ENCODE measurements at regions not wholly inside any gene's neighbourhood (a gene's known extent, or its start where the extent isn't known, plus 50 kb on each side); places are given as distances from the start of the nearest gene placed in this dataset.

DNA sequence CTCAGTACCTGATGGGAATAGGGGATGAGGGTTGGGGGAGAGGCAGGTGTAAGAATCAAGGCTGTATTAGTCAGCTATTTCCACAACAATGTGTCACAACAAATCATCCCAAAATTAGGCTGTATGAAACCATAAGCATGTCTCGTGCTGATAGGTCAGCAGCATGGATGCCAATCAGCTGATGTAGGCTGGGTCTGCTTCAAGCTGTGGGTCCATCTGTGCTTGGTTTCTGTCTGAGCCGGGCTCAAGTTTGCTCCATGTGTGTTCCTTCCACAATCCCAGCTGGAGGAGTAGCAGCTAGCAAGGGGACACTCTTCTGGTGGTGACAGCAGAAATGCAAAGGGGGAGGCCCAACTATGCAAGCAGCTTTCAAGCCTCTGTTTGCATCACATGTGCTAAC lies 97.9 kb upstream of the ZNF746 start:
- peaks cover 65 to 84% of the 10 kb centered on the region in 2 donors for H3K36me3 Mint-ChIP-seq

GRCh38 chr7:149595078-149595477 lies 97.5 kb upstream of the ZNF746 start:
- TF ChIP-seq, protein P1, sequence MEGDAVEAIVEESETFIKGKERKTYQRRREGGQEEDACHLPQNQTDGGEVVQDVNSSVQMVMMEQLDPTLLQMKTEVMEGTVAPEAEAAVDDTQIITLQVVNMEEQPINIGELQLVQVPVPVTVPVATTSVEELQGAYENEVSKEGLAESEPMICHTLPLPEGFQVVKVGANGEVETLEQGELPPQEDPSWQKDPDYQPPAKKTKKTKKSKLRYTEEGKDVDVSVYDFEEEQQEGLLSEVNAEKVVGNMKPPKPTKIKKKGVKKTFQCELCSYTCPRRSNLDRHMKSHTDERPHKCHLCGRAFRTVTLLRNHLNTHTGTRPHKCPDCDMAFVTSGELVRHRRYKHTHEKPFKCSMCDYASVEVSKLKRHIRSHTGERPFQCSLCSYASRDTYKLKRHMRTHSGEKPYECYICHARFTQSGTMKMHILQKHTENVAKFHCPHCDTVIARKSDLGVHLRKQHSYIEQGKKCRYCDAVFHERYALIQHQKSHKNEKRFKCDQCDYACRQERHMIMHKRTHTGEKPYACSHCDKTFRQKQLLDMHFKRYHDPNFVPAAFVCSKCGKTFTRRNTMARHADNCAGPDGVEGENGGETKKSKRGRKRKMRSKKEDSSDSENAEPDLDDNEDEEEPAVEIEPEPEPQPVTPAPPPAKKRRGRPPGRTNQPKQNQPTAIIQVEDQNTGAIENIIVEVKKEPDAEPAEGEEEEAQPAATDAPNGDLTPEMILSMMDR (IDR thresholded peaks at IDR 0.05): no peak
- H3K4me2 ChIP-seq (replicated peaks; ENCODE audit: extremely low read depth, low read length, poor library complexity, severe bottlenecking): no peak overlapping the region
- H3K9ac ChIP-seq (ENCODE audit: insufficient read depth, low read length, poor library complexity, severe bottlenecking): no peak overlapping the region
- Mint-ChIP-seq H3K27ac (peak overlapping the region in 1 of 7 donors; percentile 3), H3K36me3 (peaks cover 68 to 89% of the 10 kb centered on the region in 2 donors), H3K4me3 (no peak overlapping the region), H3K4me1 (peaks cover 7% of the 10 kb centered on the region), H3K27me3 (ENCODE audit: low read depth in 3 of 3) (peaks cover 1 to 2% (median 2%) of the 10 kb centered on the region in 3 donors), H3K9me3 (peaks cover 0 to 4% (median 0%) of the 10 kb centered on the region in 7 donors)
- H2AFZ ChIP-seq (ENCODE audit: insufficient read depth, low read depth, low read length, poor library complexity, severe bottlenecking): no peak overlapping the region
- no peak for DNase-seq
- H3K9me3 ChIP-seq (replicated peaks in 1 of 2; ENCODE audit: control insufficient read depth in 1 of 2, insufficient read depth in 1 of 2, low read length in 2 of 2): no peaks in the 10 kb centered on the region
- H4K20me1 ChIP-seq (ENCODE audit: insufficient read depth, low read length): no peaks in the 10 kb centered on the region
- no peaks in the 10 kb centered on the region for H3K4me1 ChIP-seq (ENCODE audit: control insufficient read depth in 1 of 2, insufficient read depth in 2 of 2, low read length in 2 of 2)
- H3K4me3 ChIP-seq (replicated peaks in 1 of 3; ENCODE audit: low read depth in 2 of 3, low read length in 3 of 3): no peak overlapping the region
- H3K36me3 ChIP-seq (replicated peaks in 1 of 2; ENCODE audit: control insufficient read depth in 1 of 2, insufficient read depth in 2 of 2, low read length in 2 of 2): peaks cover 33 to 88% of the 10 kb centered on the region in 2 donors
- 100% methylated on average over 3 of the region's 4 CpGs for WGBS (ENCODE audit: insufficient coverage)
- no peaks in the 10 kb centered on the region for H3K79me2 ChIP-seq (ENCODE audit: insufficient read depth, low read length)
- no peak overlapping the region for H3K27ac ChIP-seq (ENCODE audit: low read depth in 1 of 2, low read length in 2 of 2)
- intact Hi-C loops (cut with micrococcal nuclease): no loop called here
- H3K27me3 ChIP-seq (ENCODE audit: control insufficient read depth in 2 of 2, insufficient read depth in 2 of 2, low read length in 2 of 2): no peaks in the 10 kb centered on the region

More for the DNA sequence above, 97.9 kb upstream of the ZNF746 start:
- peaks cover 33 to 83% of the 10 kb centered on the region in 2 donors for H3K36me3 ChIP-seq (replicated peaks in 1 of 2; ENCODE audit: control insufficient read depth in 1 of 2, insufficient read depth in 2 of 2, low read length in 2 of 2)
- no peaks in the 10 kb centered on the region for H3K9me3 ChIP-seq (replicated peaks in 1 of 2; ENCODE audit: control insufficient read depth in 1 of 2, insufficient read depth in 1 of 2, low read length in 2 of 2)
- WGBS (ENCODE audit: insufficient coverage): 90% methylated on average over 1 of the region's 2 CpGs
- H3K79me2 ChIP-seq (ENCODE audit: insufficient read depth, low read length): no peaks in the 10 kb centered on the region
- H2AFZ ChIP-seq (ENCODE audit: insufficient read depth, low read depth, low read length, poor library complexity, severe bottlenecking): no peak overlapping the region
- H3K4me1 ChIP-seq (ENCODE audit: control insufficient read depth in 1 of 2, insufficient read depth in 2 of 2, low read length in 2 of 2): no peaks in the 10 kb centered on the region
- no peaks in the 10 kb centered on the region for H4K20me1 ChIP-seq (ENCODE audit: insufficient read depth, low read length)
- H3K27ac ChIP-seq (ENCODE audit: low read depth in 1 of 2, low read length in 2 of 2): no peak overlapping the region
- intact Hi-C loops (cut with micrococcal nuclease): no loop called here
- DNase-seq: no peak
- Mint-ChIP-seq H3K27ac (peak overlapping the region in 1 of 7 donors; percentile 23), H3K4me3 (no peak overlapping the region), H3K9me3 (peaks cover 0 to 4% (median 0%) of the 10 kb centered on the region in 7 donors), H3K27me3 (ENCODE audit: low read depth in 3 of 3) (peaks cover 1 to 2% (median 2%) of the 10 kb centered on the region in 3 donors), H3K4me1 (peaks cover 11% of the 10 kb centered on the region)
- TF ChIP-seq, protein P1 (IDR thresholded peaks at IDR 0.05): no peak
- no peak overlapping the region for H3K9ac ChIP-seq (ENCODE audit: insufficient read depth, low read length, poor library complexity, severe bottlenecking)
- H3K4me3 ChIP-seq (replicated peaks in 1 of 3; ENCODE audit: low read depth in 2 of 3, low read length in 3 of 3): no peak overlapping the region
- no peak overlapping the region for H3K4me2 ChIP-seq (replicated peaks; ENCODE audit: extremely low read depth, low read length, poor library complexity, severe bottlenecking)
- H3K27me3 ChIP-seq (ENCODE audit: control insufficient read depth in 2 of 2, insufficient read depth in 2 of 2, low read length in 2 of 2): no peaks in the 10 kb centered on the region

Data from CD14-positive monocyte (primary cell).